ENCODE measurements at regions not wholly inside any gene's neighbourhood (a gene's known extent, or its start where the extent isn't known, plus 50 kb on each side); places are given as distances from the start of the nearest gene placed in this dataset.

GRCh38 chr15:55056500-55056899 is 140.2 kb downstream of the RSL24D1 start:
- TF ChIP-seq EZH2 (IDR thresholded peaks at IDR 0.05): no peak
- TF ChIP-seq POLR2AphosphoS5 (IDR thresholded peaks at IDR 0.05; ENCODE audit: borderline replicate concordance, low read depth, low read length): no peak
